Ishikawa (cell line): ENCODE measurements at regions not wholly inside any gene's neighbourhood (a gene's known extent, or its start where the extent isn't known, plus 50 kb on each side); places are given as distances from the start of the nearest gene placed in this dataset.

ENCODE experiments used
- CEBPB ChIP-seq: IDR thresholded peaks from 2 replicates; pipeline ENCODE4 v1.6.1; 2012
- CREB1 ChIP-seq: IDR thresholded peaks from 2 replicates; pipeline ENCODE4 v1.6.1; 2012; ENCODE audit warnings: low read depth
- EP300 ChIP-seq: IDR thresholded peaks from 2 replicates; pipeline ENCODE4 v1.6.1; 2012; ENCODE audit warnings: borderline replicate concordance
- FOXM1 ChIP-seq: IDR thresholded peaks from 2 replicates; pipeline ENCODE4 v1.6.1; 2012; ENCODE audit warnings: low read depth, borderline replicate concordance
- MAX ChIP-seq: IDR thresholded peaks from 2 replicates; pipeline ENCODE4 v1.6.1; 2012
- RAD21 ChIP-seq: IDR thresholded peaks from 2 replicates; pipeline ENCODE4 v1.6.1; 2012; ENCODE audit warnings: low read depth
- TAF1 ChIP-seq: IDR thresholded peaks from 2 replicates; pipeline ENCODE4 v1.6.1; 2012; ENCODE audit warnings: low read depth, mild to moderate bottlenecking
- TCF12 ChIP-seq: IDR thresholded peaks from 2 replicates; pipeline ENCODE4 v1.6.1; 2012; ENCODE audit warnings: low read depth
- TEAD4 ChIP-seq: IDR thresholded peaks from 2 replicates; pipeline ENCODE4 v1.6.1; 2012
- YY1 ChIP-seq: IDR thresholded peaks from 2 replicates; pipeline ENCODE4 v1.6.1; 2012; ENCODE audit warnings: low read depth
- TF ChIP-seq, protein P1 (sequence below): IDR thresholded peaks from 2 replicates; pipeline ENCODE4 v1.6.1; 2012; ENCODE audit warnings: low read depth, mild to moderate bottlenecking
- TF ChIP-seq, protein P2 (sequence below): IDR thresholded peaks from 2 replicates; pipeline ENCODE4 v1.6.1; 2012

GRCh38 chr2:128427413-128427755 is 108.7 kb upstream of the HS6ST1 start:
- no peak for TF ChIP-seq EP300
- TF ChIP-seq, protein P1, sequence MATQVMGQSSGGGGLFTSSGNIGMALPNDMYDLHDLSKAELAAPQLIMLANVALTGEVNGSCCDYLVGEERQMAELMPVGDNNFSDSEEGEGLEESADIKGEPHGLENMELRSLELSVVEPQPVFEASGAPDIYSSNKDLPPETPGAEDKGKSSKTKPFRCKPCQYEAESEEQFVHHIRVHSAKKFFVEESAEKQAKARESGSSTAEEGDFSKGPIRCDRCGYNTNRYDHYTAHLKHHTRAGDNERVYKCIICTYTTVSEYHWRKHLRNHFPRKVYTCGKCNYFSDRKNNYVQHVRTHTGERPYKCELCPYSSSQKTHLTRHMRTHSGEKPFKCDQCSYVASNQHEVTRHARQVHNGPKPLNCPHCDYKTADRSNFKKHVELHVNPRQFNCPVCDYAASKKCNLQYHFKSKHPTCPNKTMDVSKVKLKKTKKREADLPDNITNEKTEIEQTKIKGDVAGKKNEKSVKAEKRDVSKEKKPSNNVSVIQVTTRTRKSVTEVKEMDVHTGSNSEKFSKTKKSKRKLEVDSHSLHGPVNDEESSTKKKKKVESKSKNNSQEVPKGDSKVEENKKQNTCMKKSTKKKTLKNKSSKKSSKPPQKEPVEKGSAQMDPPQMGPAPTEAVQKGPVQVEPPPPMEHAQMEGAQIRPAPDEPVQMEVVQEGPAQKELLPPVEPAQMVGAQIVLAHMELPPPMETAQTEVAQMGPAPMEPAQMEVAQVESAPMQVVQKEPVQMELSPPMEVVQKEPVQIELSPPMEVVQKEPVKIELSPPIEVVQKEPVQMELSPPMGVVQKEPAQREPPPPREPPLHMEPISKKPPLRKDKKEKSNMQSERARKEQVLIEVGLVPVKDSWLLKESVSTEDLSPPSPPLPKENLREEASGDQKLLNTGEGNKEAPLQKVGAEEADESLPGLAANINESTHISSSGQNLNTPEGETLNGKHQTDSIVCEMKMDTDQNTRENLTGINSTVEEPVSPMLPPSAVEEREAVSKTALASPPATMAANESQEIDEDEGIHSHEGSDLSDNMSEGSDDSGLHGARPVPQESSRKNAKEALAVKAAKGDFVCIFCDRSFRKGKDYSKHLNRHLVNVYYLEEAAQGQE = no peak
- TF ChIP-seq, protein P2, sequence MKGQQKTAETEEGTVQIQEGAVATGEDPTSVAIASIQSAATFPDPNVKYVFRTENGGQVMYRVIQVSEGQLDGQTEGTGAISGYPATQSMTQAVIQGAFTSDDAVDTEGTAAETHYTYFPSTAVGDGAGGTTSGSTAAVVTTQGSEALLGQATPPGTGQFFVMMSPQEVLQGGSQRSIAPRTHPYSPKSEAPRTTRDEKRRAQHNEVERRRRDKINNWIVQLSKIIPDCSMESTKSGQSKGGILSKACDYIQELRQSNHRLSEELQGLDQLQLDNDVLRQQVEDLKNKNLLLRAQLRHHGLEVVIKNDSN = no peak
- no peak for TF ChIP-seq MAX
- no peak for TF ChIP-seq TAF1
- TF ChIP-seq YY1 = no peak
- TF ChIP-seq TEAD4 = no peak
- no peak for TF ChIP-seq TCF12
- no peak for TF ChIP-seq CREB1
- no peak for TF ChIP-seq FOXM1
- no peak for TF ChIP-seq RAD21
- no peak for TF ChIP-seq CEBPB
